ENCODE measurements at regions not wholly inside any gene's neighbourhood (a gene's known extent, or its start where the extent isn't known, plus 50 kb on each side); places are given as distances from the start of the nearest gene placed in this dataset.

- TF ChIP-seq CTCF (IDR thresholded peaks at IDR 0.05; ENCODE audit: insufficient read depth, low read length, poor library complexity, severe bottlenecking) (no peak), EZH2phosphoT487 (conservative IDR thresholded peaks at IDR 0.05; ENCODE audit: low read length) (no peak)
These were observed 50.8 kb upstream of the CTAGE1 start for GRCh38 chr18:22468554-22468891.
